ENCODE measurements at regions not wholly inside any gene's neighbourhood (a gene's known extent, or its start where the extent isn't known, plus 50 kb on each side); places are given as distances from the start of the nearest gene placed in this dataset.

GRCh38 chr4:147368948-147369347 lies 111.9 kb upstream of the EDNRA start:
- no peak for DNase-seq

GRCh38 chr4:147370473-147370872 lies 110.4 kb upstream of the EDNRA start:
- no peak for DNase-seq

GRCh38 chr4:147370881-147371280 lies 110.0 kb upstream of the EDNRA start:
- DNase-seq = no peak

- DNase-seq = no peak
Observed at GRCh38 chr4:147371661-147372060, 109.2 kb upstream of the EDNRA start.

GRCh38 chr4:147378780-147379179 lies 102.1 kb upstream of the EDNRA start:
- DNase-seq = no peak

GRCh38 chr4:147381749-147382148 lies 99.1 kb upstream of the EDNRA start:
- DNase-seq = no peak

GRCh38 chr4:147388018-147388417 lies 92.9 kb upstream of the EDNRA start:
- DNase-seq = no peak

- DNase-seq = no peak
Observed at GRCh38 chr4:147396105-147396504, 84.8 kb upstream of the EDNRA start.

- DNase-seq = no peak
Observed at GRCh38 chr4:147398556-147398955, 82.3 kb upstream of the EDNRA start.

- DNase-seq = no peak
Observed at GRCh38 chr4:147400721-147401120, 80.2 kb upstream of the EDNRA start.

- DNase-seq = no peak
Observed at GRCh38 chr4:147401221-147401620, 79.7 kb upstream of the EDNRA start.

- DNase-seq = no peak
Observed at GRCh38 chr4:147407261-147408045, 73.4 kb upstream of the EDNRA start.

GRCh38 chr4:147408189-147408588 lies 72.7 kb upstream of the EDNRA start:
- DNase-seq = no peak

GRCh38 chr4:147409350-147409749 lies 71.5 kb upstream of the EDNRA start:
- no peak for DNase-seq

- DNase-seq = no peak
Observed at GRCh38 chr4:147418226-147418625, 62.7 kb upstream of the EDNRA start.

- DNase-seq = no peak
Observed at GRCh38 chr4:147421456-147421855, 59.4 kb upstream of the EDNRA start.

- no peak for DNase-seq
Observed at GRCh38 chr4:147423229-147423628, 57.7 kb upstream of the EDNRA start.

GRCh38 chr4:147425019-147425418 lies 55.9 kb upstream of the EDNRA start:
- DNase-seq = no peak

- no peak for DNase-seq
Observed at GRCh38 chr4:147428583-147428982, 52.3 kb upstream of the EDNRA start.

- no peak for DNase-seq
Observed at GRCh38 chr4:147430111-147430510, 50.8 kb upstream of the EDNRA start.

All from NCI-H187 treated with DMSO at 0.1 percent for 48 hours (cell line).